HG02763 (cell line): ENCODE measurements at regions not wholly inside any gene's neighbourhood (a gene's known extent, or its start where the extent isn't known, plus 50 kb on each side); places are given as distances from the start of the nearest gene placed in this dataset.
"Not testable (repeated sequence)": the region's sequence is repeated elsewhere in the genome, so short reads cannot be mapped to it uniquely, and the experiment has no call there.

Source experiments
- ATAC-seq: cut with Tn5 transposase; IDR thresholded peaks from one replicate; pipeline ENCODE4 v1.9.1; 2021; ENCODE audit warnings: mild to moderate bottlenecking, moderate library complexity; ENCODE audit not compliant: unreplicated experiment

- ATAC-seq = no peak
Measured at GRCh38 chr6:8652710-8653109, 217.4 kb upstream of the SLC35B3 start.

GRCh38 chr6:8651998-8652397 lies 216.7 kb upstream of the SLC35B3 start:
- no peak for ATAC-seq

GRCh38 chr6:8645212-8645611 lies 209.9 kb upstream of the SLC35B3 start:
- no peak for ATAC-seq

DNA sequence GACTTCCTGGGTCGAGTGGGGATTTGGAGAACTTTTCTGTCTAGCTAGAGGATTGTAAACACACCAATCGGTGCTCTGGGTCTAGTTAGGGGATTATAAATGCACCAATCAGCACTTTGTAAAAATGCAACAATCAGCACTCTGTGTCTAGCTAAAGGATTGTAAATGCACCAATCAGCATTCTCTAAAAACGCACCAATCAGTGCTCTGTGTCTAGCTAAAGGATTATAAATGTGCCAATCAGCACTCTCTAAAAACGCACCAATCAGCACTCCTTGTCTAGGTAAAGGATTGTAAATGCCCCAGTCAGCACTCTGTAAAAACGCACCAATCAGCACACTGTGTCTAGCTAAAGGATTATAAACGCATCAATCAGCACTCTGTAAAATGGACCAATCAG lies 209.0 kb upstream of the SLC35B3 start:
- ATAC-seq = no peak

DNA sequence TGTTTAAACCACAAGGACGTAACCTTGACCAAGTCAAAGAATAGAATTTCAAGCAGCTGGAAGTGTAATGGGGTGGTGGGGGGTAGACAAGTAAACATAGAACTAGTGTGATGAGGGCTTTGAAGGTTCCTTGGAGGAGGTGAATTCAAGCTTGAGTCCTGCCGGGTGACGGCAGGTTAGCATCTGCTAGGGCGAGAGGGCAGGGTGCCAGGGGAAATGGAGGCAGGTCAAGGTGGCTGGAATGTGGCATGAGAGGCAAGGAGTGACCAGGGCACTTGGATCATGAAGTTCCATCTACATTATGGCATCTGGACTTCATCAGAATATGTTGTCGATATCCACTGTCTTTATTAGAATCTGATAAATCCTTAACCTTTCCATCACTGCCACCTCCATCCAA lies 207.5 kb upstream of the SLC35B3 start:
- no peak for ATAC-seq

DNA sequence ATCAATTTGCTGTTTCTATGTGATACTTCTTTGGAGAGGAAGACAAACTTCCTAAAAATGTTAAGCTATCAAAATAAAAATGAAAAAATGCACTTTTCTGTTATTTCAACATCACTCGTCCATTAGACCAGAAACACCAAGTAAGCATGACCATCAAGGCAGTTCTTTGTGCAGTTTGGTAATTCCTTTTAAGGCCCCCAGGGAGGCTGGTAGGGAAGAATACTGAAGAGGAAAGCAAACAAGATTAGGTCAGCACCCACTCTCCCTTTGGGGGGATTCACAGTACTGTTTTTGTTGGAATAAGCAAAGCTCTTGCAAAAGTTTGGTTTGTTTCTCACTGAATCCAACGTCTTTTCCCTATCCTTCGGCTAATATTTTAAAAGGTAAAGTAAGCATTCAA lies 206.8 kb upstream of the SLC35B3 start:
- no peak for ATAC-seq

- no peak for ATAC-seq
Measured at GRCh38 chr6:8639928-8640649, 204.7 kb upstream of the SLC35B3 start.

- ATAC-seq = no peak
Measured at GRCh38 chr6:8637896-8638597, 202.7 kb upstream of the SLC35B3 start.

GRCh38 chr6:8633762-8634161 lies 198.4 kb upstream of the SLC35B3 start:
- no peak for ATAC-seq

- ATAC-seq = no peak
Measured at GRCh38 chr6:8628736-8629135, 193.4 kb upstream of the SLC35B3 start.

GRCh38 chr6:8628063-8628462 lies 192.7 kb upstream of the SLC35B3 start:
- ATAC-seq = no peak

DNA sequence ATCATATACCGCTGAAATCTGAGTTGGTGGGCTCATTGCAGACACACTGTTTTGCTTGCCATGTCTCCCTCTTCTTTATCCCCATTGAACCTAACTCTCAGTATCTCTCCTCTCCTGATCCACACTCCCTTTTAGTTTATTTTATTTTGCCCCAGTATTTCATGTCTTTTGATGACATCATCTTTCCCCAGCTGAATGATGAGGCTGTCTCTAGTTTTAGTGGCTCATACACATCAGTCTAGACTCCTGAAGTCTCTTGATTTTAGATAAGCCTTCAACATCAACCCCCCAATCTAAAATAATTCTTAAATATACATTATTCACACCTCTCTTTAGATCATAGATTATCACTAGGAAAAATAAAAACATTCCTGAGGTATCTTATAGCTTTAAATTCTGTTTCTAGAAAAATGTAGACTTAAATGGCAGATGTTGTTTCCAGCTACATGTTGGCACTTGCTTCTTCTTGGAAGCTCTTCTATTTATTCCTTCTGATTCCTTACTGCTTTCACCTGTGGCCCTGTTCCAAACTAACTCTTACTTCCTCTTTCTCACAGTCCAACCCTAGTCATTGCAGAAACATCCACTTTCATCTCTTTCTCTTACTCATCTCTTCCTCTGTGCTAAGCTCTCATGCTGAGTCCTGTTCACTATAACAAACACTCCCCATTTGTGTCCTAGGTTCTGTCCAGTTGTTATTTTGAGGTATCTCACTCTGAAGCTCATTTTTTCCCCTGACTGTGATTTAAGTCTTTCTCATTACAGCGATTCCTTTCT lies 191.9 kb upstream of the SLC35B3 start:
- peak; percentile 67 for ATAC-seq

DNA sequence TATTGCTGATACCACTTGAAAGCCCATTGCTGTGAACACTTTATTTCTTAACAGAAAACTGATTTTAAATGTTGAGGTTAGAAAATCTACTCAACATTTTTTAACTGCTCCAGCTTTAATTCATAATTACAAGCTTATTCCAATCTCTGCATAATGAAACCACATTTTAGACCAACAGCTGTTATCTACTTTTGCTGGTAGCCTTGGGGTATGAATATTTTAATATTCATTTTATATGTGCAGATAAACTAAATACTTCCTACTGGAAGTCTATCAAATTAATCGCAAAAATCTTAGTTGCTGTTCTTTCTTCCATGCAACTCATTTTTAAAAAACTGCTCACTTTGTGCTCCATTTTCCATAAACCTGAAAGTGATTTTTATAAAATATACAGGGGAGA lies 189.3 kb upstream of the SLC35B3 start:
- ATAC-seq = no peak

DNA sequence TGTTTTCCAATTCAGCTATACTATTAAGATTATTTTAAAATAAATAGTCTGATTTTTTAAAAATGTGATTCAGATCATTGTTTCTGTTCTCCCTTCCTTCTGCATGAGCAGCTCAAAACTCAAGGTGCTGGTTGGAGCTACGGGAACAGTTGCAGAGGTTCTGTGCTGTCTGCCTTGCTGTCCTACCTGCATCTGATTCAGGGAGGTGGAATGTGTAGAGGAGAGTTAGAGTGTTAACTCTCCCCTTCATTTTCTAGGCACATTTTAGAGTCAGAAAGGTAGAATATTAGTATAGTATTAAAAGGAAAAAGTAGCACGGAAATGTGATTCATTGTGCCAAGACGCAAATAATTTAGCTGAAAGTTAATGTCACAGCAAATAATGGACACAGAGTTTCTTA lies 188.1 kb upstream of the SLC35B3 start:
- ATAC-seq = no peak

GRCh38 chr6:8619853-8620252 lies 184.5 kb upstream of the SLC35B3 start:
- no peak for ATAC-seq

DNA sequence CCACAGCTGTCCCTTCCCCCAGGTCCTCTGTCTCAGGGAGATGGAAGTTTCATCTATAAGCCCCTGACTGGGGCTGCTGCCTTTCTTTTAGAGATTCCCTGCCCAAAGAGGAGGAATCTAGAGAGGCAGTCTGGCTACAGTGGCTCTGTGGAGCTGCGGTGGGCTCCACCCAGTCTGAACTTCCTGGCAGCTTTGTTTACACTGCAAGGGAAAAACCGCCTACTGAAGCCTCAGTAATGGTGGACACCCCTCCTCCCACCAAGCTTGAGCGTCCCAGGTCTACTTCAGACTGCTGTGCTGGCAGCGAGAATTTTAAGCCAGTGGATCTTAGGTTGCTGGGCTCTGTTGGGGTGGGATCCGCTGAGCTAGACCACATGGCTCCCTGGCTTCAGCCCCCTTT lies 184.1 kb upstream of the SLC35B3 start:
- ATAC-seq = not testable (repeated sequence)

GRCh38 chr6:8608737-8609136 lies 173.4 kb upstream of the SLC35B3 start:
- ATAC-seq = no peak

DNA sequence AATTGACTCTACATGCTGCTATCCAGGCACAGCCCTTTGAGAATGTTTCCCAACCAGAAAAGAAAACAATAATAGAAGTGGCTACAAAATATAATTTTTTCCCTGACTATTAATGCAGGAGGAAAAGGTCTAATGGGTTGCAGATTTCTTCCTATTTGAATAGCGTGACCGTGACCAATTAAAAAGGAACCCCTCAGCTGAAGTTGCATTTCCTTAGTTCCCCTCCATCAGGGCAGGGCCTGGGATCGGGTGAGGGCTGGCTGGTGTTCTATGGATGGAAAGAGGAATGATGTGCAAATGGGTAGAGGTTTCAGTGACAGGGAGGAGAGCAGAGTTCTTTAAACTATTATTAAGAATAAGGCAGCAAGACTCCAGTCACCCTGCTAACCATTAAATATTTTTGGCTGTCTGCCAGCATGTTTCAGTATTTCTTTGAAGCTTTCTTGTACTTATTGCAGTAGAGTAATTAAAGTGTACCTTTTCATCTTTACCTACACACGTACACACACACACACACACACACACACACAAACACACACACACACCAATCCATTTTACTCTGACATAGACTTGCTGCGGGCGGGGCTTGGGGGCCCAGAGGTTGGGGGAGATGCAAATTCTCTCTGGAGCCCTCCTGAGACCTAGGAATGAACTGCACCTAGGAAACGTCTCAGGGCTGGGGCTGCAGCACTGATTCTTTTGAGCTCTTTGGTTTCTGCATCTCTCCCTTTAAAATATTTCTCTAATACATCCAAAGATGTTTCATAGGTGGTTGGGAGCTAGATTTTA lies 154.8 kb upstream of the SLC35B3 start:
- no peak for ATAC-seq

DNA sequence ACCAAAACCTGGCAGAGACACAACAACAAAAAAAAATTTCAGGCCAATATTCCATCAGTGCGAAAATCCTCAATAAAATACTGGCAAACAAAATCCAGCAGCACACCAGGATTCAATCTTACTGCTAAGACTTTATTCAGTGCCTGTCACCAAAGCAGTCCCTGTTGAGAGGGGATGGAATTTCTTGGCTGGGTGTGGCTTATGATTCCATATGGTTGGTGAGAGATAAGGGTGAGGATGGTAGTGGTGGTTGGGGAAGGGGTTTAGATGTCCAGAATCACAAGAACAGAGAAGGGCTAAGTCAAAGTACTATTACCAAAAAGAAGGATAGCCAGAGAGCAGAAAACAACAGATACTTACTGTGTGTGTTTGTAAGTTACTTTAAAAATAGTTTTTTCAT lies 152.8 kb upstream of the SLC35B3 start:
- ATAC-seq = no peak

DNA sequence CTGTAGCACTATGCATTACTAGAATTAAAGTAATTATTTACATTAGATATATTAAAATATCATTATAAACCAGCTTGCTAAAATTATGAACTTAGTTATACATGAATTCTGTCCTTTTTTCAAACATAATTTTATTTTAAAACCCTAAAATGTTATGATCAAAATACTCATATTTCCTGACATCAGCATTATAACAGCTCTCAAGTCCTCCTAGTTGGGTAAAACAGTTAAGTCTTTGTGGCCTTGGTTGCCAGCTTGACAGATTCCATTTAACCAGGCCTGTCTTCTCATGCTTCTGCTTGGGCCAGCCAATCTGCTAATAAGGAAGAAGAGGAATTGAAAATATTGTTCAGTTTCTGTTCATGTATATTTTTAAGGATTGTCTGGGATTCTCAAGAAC lies 147.9 kb upstream of the SLC35B3 start:
- no peak for ATAC-seq

GRCh38 chr6:8579372-8579771 lies 144.0 kb upstream of the SLC35B3 start:
- no peak for ATAC-seq
